H9 (cell line): ENCODE measurements at regions not wholly inside any gene's neighbourhood (a gene's known extent, or its start where the extent isn't known, plus 50 kb on each side); places are given as distances from the start of the nearest gene placed in this dataset.
A peak's percentile ranks its signal among the peaks of the same experiment; 100 is the strongest.

Experiments
- DNase-seq: peaks from one replicate; pipeline ENCODE4 v3.0.0-alpha.2; 2017
- H2AFZ ChIP-seq: one replicate; pipeline ENCODE4 v1.6.1; 2013; ENCODE audit warnings: mild to moderate bottlenecking, low read length, control low read depth, moderate library complexity
- H2AK5ac ChIP-seq: 2 replicates; pipeline ENCODE4 v1.6.1; 2013; ENCODE audit warnings: low read length, control low read depth, mixed read lengths; ENCODE audit not compliant: insufficient read length
- H2BK120ac ChIP-seq: one replicate; pipeline ENCODE4 v1.6.1; 2013; ENCODE audit warnings: low read depth, mild to moderate bottlenecking, low read length, control low read depth, inconsistent platforms; ENCODE audit not compliant: poor library complexity, severe bottlenecking
- H2BK12ac ChIP-seq: 2 replicates; pipeline ENCODE4 v1.6.1; 2013; ENCODE audit warnings: low read length, control low read depth, mixed read lengths, low read depth; ENCODE audit not compliant: insufficient read length
- H2BK15ac ChIP-seq: 2 replicates; pipeline ENCODE4 v1.6.1; 2013; ENCODE audit warnings: low read depth, low read length, control low read depth
- H2BK20ac ChIP-seq: one replicate; pipeline ENCODE4 v1.6.1; 2013; ENCODE audit warnings: low read depth, mild to moderate bottlenecking, low read length, control low read depth, inconsistent platforms; ENCODE audit not compliant: poor library complexity, severe bottlenecking
- H2BK5ac ChIP-seq: 2 replicates; pipeline ENCODE4 v1.6.1; 2013; ENCODE audit warnings: low read length, control low read depth, mixed read lengths; ENCODE audit not compliant: insufficient read length
- H3K14ac ChIP-seq: 2 replicates; pipeline ENCODE4 v1.6.1; 2013; ENCODE audit warnings: low read length, control low read depth; ENCODE audit not compliant: insufficient read depth
- H3K18ac ChIP-seq: 2 replicates; pipeline ENCODE4 v1.6.1; 2013; ENCODE audit warnings: low read depth, mild to moderate bottlenecking, mixed read lengths, low read length, control low read depth; ENCODE audit not compliant: insufficient read length
- H3K23ac ChIP-seq: 2 replicates; pipeline ENCODE4 v1.6.1; 2013; ENCODE audit warnings: low read length, control low read depth, mixed read lengths, low read depth; ENCODE audit not compliant: insufficient read length
- H3K23me2 ChIP-seq: 2 replicates; pipeline ENCODE4 v1.6.1; 2013; ENCODE audit warnings: low read depth, mild to moderate bottlenecking, mixed read lengths, low read length, control low read depth; ENCODE audit not compliant: insufficient read length, poor library complexity, severe bottlenecking
- H3K27ac ChIP-seq: 2 replicates; pipeline ENCODE4 v1.5.1; 2013; ENCODE audit warnings: low read length, control low read depth, mixed read lengths, low read depth; ENCODE audit not compliant: insufficient read length
- H3K27me3 ChIP-seq: 2 replicates; pipeline ENCODE4 v1.6.1; 2013; ENCODE audit warnings: low read length, control low read depth, inconsistent platforms; ENCODE audit not compliant: insufficient read depth
- H3K4ac ChIP-seq: 2 replicates; pipeline ENCODE4 v1.6.1; 2013; ENCODE audit warnings: low read depth, mild to moderate bottlenecking, control low read depth, inconsistent platforms, low read length, moderate library complexity
- H3K4me1 ChIP-seq: 2 replicates; pipeline ENCODE4 v1.6.1; 2013; ENCODE audit warnings: low read length, control low read depth, inconsistent platforms; ENCODE audit not compliant: insufficient read depth
- H3K4me2 ChIP-seq: 2 replicates; pipeline ENCODE4 v1.6.1; 2013; ENCODE audit warnings: low read length, control low read depth, mixed read lengths; ENCODE audit not compliant: insufficient read length, insufficient read depth
- H3K56ac ChIP-seq: 2 replicates; pipeline ENCODE4 v1.6.1; 2013; ENCODE audit warnings: low read depth, mild to moderate bottlenecking, mixed read lengths, low read length, control low read depth; ENCODE audit not compliant: insufficient read length
- H3K79me1 ChIP-seq: 2 replicates; pipeline ENCODE4 v1.6.1; 2013; ENCODE audit warnings: low read depth, mild to moderate bottlenecking, moderate library complexity, low read length, control low read depth, inconsistent platforms; ENCODE audit not compliant: insufficient read depth, poor library complexity, severe bottlenecking
- H3K79me2 ChIP-seq: 2 replicates; pipeline ENCODE4 v1.6.1; 2013; ENCODE audit warnings: low read length, control low read depth, inconsistent platforms; ENCODE audit not compliant: insufficient read depth
- H3K9ac ChIP-seq: 2 replicates; pipeline ENCODE4 v1.6.1; 2013; ENCODE audit warnings: low read length, control low read depth, mixed read lengths; ENCODE audit not compliant: insufficient read length; ENCODE audit errors: extremely low read depth
- H3K9me3 ChIP-seq: one replicate; pipeline ENCODE4 v1.6.1; 2013; ENCODE audit warnings: low read depth, low read length, inconsistent platforms; ENCODE audit not compliant: control insufficient read depth
- H3T11ph ChIP-seq: one replicate; pipeline ENCODE4 v1.6.1; 2013; ENCODE audit warnings: mild to moderate bottlenecking, low read length, control low read depth, inconsistent platforms
- H4K20me1 ChIP-seq: one replicate; pipeline ENCODE4 v1.6.1; 2013; ENCODE audit not compliant: control insufficient read depth, insufficient read length, insufficient read depth
- H4K5ac ChIP-seq: 2 replicates; pipeline ENCODE4 v1.6.1; 2013; ENCODE audit warnings: low read depth, mild to moderate bottlenecking, mixed read lengths, low read length, control low read depth; ENCODE audit not compliant: insufficient read length
- H4K8ac ChIP-seq: replicated peaks from 2 replicates; pipeline ENCODE4 v1.6.1; 2013; ENCODE audit warnings: low read length, control low read depth, mixed read lengths, low read depth; ENCODE audit not compliant: insufficient read length
- H4K91ac ChIP-seq: 2 replicates; pipeline ENCODE4 v1.6.1; 2013; ENCODE audit warnings: low read depth, mild to moderate bottlenecking, moderate library complexity, mixed read lengths, low read length, control low read depth; ENCODE audit not compliant: insufficient read length
- H3K27ac Mint-ChIP-seq, 3 experiments: 2 replicates in 2 of 3; 3 replicates in 1 of 3; pipeline ENCODE4 v1.8.0; 2020 to 2021; ENCODE audit warnings: mixed read lengths in 3 of 3, mild to moderate bottlenecking in 1 of 3, moderate library complexity in 1 of 3
- H3K27me3 Mint-ChIP-seq: 2 replicates; pipeline ENCODE4 v1.8.0; 2021; ENCODE audit warnings: low read depth, mild to moderate bottlenecking, moderate library complexity, mixed read lengths
- H3K36me3 Mint-ChIP-seq, 3 experiments: 2 replicates in 2 of 3; 3 replicates in 1 of 3; pipeline ENCODE4 v1.8.0; 2020 to 2021; ENCODE audit warnings: low read depth in 3 of 3, mixed read lengths in 3 of 3; ENCODE audit not compliant: insufficient read depth in 1 of 3
- H3K4me1 Mint-ChIP-seq, 2 experiments: 2 replicates each; pipeline ENCODE4 v1.8.0; 2020; ENCODE audit warnings: mixed read lengths in 2 of 2
- H3K4me3 Mint-ChIP-seq, 2 experiments: 2 replicates in 1 of 2; 3 replicates in 1 of 2; pipeline ENCODE4 v1.8.0; 2020 to 2021; ENCODE audit warnings: mild to moderate bottlenecking in 2 of 2, mixed read lengths in 2 of 2, moderate library complexity in 1 of 2
- H3K9me3 Mint-ChIP-seq, 2 experiments: 2 replicates in 1 of 2; 3 replicates in 1 of 2; pipeline ENCODE4 v1.8.0; 2020; ENCODE audit warnings: mild to moderate bottlenecking in 2 of 2, mixed read lengths in 2 of 2, moderate library complexity in 1 of 2
- WGBS: extraction: QIAGEN DNeasy Blood & Tissue Kit; methylation state at CpG from one replicate; pipeline ENCODE4 v1.1.7; 2013; ENCODE audit warnings: missing lambda C conversion rate, low lambda C conversion rate, mixed read lengths; ENCODE audit not compliant: insufficient read length; ENCODE audit errors: extremely low coverage; 5-methylcytosine and 5-hydroxymethylcytosine counted together
- TF ChIP-seq, protein P1 (sequence below): fragments of 200-600 bp; sonication (generic); conservative IDR thresholded peaks from 3 replicates; pipeline ENCODE4 v1.8.0; 2021; ENCODE audit warnings: antibody characterized with exemption, mild to moderate bottlenecking

- no peaks in the 10 kb centered on the region; the same call in 1 of the 2 replicates for H3K79me2 ChIP-seq
- Mint-ChIP-seq H3K4me3 (no peak overlapping the region), H3K27me3 (no peaks in the 10 kb centered on the region; the same call in 1 of the 2 replicates), H3K27ac (0 out of 7 replicates have a peak overlapping the region, but pooled peaks of 1 of the 3 experiments have one; percentile 33), H3K9me3 (no peaks in the 10 kb centered on the region), H3K36me3 (no peaks in the 10 kb centered on the region), H3K4me1 (peaks cover 17 to 24% of the 10 kb centered on the region in 2 experiments)
- no CpG with 5 or more reads among the region's 8 CpGs for WGBS
- H3K79me1 ChIP-seq: no peaks in the 10 kb centered on the region
- no peak overlapping the region for H3K23ac ChIP-seq
- no peak overlapping the region for H3K4ac ChIP-seq
- no peak overlapping the region; the same call in 1 of the 2 replicates for H3K14ac ChIP-seq
- no peak overlapping the region for H4K91ac ChIP-seq
- H3K27me3 ChIP-seq: no peaks in the 10 kb centered on the region
- no peaks in the 10 kb centered on the region for H4K20me1 ChIP-seq
- no peak overlapping the region for H2BK12ac ChIP-seq
- no peak for DNase-seq
- H3K23me2 ChIP-seq: no peaks in the 10 kb centered on the region
- no peaks in the 10 kb centered on the region; the same call in 1 of the 2 replicates for H3K4me1 ChIP-seq
- H3K4me2 ChIP-seq: no peak overlapping the region
- H2BK120ac ChIP-seq: no peak overlapping the region
- no peak overlapping the region for H4K8ac ChIP-seq
- H3T11ph ChIP-seq: no peak overlapping the region
- TF ChIP-seq, protein P1, sequence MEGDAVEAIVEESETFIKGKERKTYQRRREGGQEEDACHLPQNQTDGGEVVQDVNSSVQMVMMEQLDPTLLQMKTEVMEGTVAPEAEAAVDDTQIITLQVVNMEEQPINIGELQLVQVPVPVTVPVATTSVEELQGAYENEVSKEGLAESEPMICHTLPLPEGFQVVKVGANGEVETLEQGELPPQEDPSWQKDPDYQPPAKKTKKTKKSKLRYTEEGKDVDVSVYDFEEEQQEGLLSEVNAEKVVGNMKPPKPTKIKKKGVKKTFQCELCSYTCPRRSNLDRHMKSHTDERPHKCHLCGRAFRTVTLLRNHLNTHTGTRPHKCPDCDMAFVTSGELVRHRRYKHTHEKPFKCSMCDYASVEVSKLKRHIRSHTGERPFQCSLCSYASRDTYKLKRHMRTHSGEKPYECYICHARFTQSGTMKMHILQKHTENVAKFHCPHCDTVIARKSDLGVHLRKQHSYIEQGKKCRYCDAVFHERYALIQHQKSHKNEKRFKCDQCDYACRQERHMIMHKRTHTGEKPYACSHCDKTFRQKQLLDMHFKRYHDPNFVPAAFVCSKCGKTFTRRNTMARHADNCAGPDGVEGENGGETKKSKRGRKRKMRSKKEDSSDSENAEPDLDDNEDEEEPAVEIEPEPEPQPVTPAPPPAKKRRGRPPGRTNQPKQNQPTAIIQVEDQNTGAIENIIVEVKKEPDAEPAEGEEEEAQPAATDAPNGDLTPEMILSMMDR: no peak
- H2BK20ac ChIP-seq: no peak overlapping the region
- H2AFZ ChIP-seq: no peak overlapping the region
- H2BK15ac ChIP-seq: no peak overlapping the region
- H2BK5ac ChIP-seq: no peak overlapping the region
- no peak overlapping the region for H3K56ac ChIP-seq
- H3K9me3 ChIP-seq: no peaks in the 10 kb centered on the region
- H3K27ac ChIP-seq: no peak overlapping the region
- H2AK5ac ChIP-seq: no peak overlapping the region
- no peak overlapping the region for H3K9ac ChIP-seq
- H4K5ac ChIP-seq: no peak overlapping the region
- no peak overlapping the region for H3K18ac ChIP-seq
These were observed 678.0 kb downstream of the DHX35 start for GRCh38 chr20:39640147-39640546.
